Subcutaneous abdominal adipose tissue (tissue), 5 donors: ENCODE measurements at regions not wholly inside any gene's neighbourhood (a gene's known extent, or its start where the extent isn't known, plus 50 kb on each side); places are given as distances from the start of the nearest gene placed in this dataset.
"Not testable (repeated sequence)": the region's sequence is repeated elsewhere in the genome, so short reads cannot be mapped to it uniquely, and the experiment has no call there.

Experiments
- H3K27ac ChIP-seq: one replicate; pipeline ENCODE4 v1.7.0; 2013; ENCODE audit warnings: low read depth, mild to moderate bottlenecking, inconsistent platforms, low read length, moderate library complexity
- H3K27me3 ChIP-seq, 5 donors: one replicate each; pipeline ENCODE4 v1.7.0; 2013; ENCODE audit warnings: low read length in 5 of 5, inconsistent platforms in 1 of 5; ENCODE audit not compliant: control insufficient read depth in 5 of 5, insufficient read depth in 4 of 5
- H3K36me3 ChIP-seq, 5 donors: one replicate each; pipeline ENCODE4 v1.7.0; 2013; ENCODE audit warnings: low read length in 5 of 5; ENCODE audit not compliant: control insufficient read depth in 5 of 5, insufficient read depth in 5 of 5
- H3K4me1 ChIP-seq, 5 donors: one replicate each; pipeline ENCODE4 v1.7.0; 2013; ENCODE audit warnings: low read length in 5 of 5, mild to moderate bottlenecking in 3 of 5, moderate library complexity in 1 of 5; ENCODE audit not compliant: control insufficient read depth in 5 of 5, insufficient read depth in 5 of 5
- H3K4me3 ChIP-seq, 5 donors: one replicate each; pipeline ENCODE4 v1.7.0; 2013; ENCODE audit warnings: low read length in 5 of 5, low read depth in 1 of 5
- H3K9ac ChIP-seq, 5 donors: one replicate each; pipeline ENCODE4 v1.7.0; 2013; ENCODE audit warnings: low read length in 5 of 5, mild to moderate bottlenecking in 4 of 5, moderate library complexity in 3 of 5
- H3K9me3 ChIP-seq, 5 donors: one replicate each; pipeline ENCODE4 v1.7.0; 2013; ENCODE audit warnings: low read length in 5 of 5; ENCODE audit not compliant: control insufficient read depth in 5 of 5
- donor health status: healthy.
- donor health status: healthy.
- donor health status: healthy.
- donor health status: healthy.
- donor health status: healthy.

DNA sequence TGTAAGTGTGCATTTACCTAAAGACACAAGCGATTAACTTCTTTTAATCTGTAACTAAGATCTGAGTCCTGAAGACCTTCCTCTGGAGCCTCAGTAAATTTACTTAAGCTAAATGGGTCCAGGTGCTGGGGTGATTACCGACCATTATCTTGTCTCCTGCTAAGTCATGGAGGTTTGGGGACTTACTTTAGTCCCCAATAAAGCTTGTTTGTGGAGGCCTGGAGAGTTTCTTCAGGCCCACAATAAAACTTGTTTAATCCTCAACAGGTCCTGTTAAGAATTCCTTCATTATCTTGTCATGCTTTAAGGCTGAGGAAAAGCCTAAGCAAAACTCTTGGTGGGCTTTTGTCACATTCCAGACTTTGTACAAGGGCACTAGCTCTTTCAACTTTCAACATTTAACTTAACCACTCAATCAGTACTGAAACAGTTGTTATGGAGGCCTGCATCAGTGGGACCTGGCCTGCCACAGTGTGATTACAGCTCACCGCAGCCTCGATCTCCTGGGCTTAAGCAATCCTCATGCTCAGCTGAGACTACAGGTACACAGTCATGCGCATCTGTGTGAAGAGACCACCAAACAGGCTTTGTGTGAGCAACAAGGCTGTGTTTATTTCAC is 84.0 kb downstream of the FMO4 start:
- Histone ChIP-seq H3K4me1 (no peaks in the 10 kb centered on the region), H3K9ac (no peak overlapping the region), H3K9me3 (no peaks in the 10 kb centered on the region), H3K4me3 (no peak overlapping the region), H3K27ac (no peak overlapping the region), H3K27me3 (no peaks in the 10 kb centered on the region), H3K36me3 (no peaks in the 10 kb centered on the region)

DNA sequence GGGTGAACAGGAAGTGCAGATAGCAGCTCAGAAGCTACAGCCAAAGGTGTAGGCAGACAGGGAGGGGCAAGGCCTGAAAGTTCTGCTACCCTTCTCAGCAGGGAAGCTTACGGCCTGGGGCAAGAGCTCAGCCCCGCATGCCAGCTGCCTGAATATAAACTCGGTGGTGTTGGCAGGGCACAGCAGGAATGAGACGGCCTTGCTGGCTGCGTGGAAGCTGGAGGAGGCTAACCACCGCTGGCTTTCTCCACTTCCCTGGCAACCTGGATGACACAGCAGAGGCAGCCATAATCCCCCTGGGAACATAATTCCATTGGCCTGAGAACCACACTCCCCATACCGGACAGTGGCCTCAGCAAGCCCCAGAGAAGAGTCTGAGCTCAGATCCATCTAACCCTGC is 81.9 kb upstream of the PRRC2C start:
- Histone ChIP-seq H3K4me1 (peaks cover 0 to 6% (median 0%) of the 10 kb centered on the region in 5 donors), H3K9ac (no peak overlapping the region), H3K27me3 (no peaks in the 10 kb centered on the region), H3K9me3 (no peaks in the 10 kb centered on the region), H3K4me3 (no peak overlapping the region), H3K27ac (no peak overlapping the region), H3K36me3 (no peaks in the 10 kb centered on the region)

DNA sequence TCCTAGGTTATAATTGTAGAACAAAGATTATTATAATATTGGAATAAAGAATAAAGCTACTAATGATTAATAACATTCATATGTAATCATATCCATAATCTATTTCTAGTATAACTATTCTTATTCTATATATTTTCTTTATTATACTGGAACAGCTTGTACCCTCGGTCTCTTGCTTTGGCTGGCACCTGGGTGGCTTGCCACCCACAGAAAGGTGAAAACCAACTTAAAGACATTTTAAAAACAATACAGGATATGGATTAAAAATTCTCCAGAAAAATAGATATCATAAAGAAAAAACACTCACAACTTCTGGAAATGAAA is 80.0 kb upstream of the PRRC2C start:
- no peaks in the 10 kb centered on the region for H3K27me3 ChIP-seq
- no peaks in the 10 kb centered on the region for H3K36me3 ChIP-seq
- H3K9me3 ChIP-seq = no peaks in the 10 kb centered on the region
- no peak overlapping the region for H3K9ac ChIP-seq
- H3K4me3 ChIP-seq = no peak overlapping the region
- peaks cover 0 to 6% (median 0%) of the 10 kb centered on the region in 5 donors for H3K4me1 ChIP-seq
- no peak overlapping the region for H3K27ac ChIP-seq

DNA sequence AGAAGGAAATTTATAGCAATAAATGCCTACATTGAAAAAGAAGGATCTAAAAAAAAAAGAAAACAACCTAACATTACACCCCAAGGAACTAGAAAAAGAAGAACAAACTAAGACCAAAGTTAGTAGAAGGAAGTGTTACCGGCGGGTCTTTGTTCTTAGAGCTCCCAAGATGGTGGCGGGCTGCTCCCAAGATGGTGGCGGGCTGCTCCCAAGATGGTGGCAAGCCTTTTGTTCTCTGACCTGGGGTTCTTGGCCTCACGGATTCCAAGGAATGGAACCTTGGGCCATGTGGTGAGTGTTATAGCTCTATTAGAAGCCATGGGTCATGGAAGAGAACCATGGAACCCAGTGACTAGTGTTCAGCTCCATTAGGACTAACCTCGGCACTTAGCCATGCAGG is 71.8 kb upstream of the PRRC2C start:
- H3K27me3 ChIP-seq, H3K4me3 ChIP-seq, H3K27ac ChIP-seq, H3K4me1 ChIP-seq, H3K36me3 ChIP-seq, H3K9me3 ChIP-seq, H3K9ac ChIP-seq: not testable (repeated sequence)

DNA sequence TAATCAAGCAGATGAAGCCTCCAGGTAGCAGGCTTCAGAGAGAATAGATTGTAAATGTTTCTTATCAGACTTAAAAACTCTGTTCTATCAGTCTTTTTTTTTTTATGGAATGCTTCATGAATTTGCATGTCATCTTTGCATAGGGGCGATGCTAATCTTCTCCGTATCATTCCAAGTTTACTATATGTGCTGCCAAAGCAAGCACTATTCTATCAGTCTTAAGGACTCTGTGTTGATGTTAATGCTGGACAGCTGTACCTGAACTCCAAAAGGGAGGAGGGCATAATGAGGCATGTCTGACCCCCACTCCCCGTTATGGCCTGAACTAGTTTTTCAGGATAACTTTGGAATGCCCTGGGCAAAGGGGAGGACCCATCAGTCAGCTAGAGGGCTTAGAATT is 66.8 kb upstream of the PRRC2C start:
- H3K27ac ChIP-seq = no peak overlapping the region
- no peak overlapping the region for H3K4me3 ChIP-seq
- peaks cover 0 to 18% (median 0%) of the 10 kb centered on the region in 5 donors for H3K4me1 ChIP-seq
- H3K36me3 ChIP-seq = no peaks in the 10 kb centered on the region
- no peaks in the 10 kb centered on the region for H3K27me3 ChIP-seq
- H3K9ac ChIP-seq = no peak overlapping the region
- H3K9me3 ChIP-seq = peaks cover 0 to 3% (median 0%) of the 10 kb centered on the region in 5 donors

DNA sequence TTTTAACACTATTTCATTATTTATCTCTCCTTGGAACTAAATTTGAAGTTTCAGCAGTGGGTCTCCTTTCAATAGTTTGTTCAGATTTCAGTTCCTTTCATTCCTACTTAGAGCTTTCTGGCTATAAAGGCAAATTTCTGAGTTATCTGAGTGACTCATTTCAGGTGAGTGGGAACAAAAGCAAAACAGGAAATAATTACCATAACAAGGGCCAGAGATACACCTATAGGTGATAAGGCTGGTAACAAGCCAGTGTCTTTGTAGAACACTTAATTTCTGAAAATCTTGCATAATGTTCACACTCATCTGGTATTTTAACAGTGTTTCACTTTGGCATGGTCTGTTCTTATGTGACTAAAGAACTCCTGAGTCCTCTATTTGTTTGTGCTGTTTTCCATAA is 64.5 kb upstream of the PRRC2C start:
- no peak overlapping the region for H3K9ac ChIP-seq
- H3K4me3 ChIP-seq = no peak overlapping the region
- no peaks in the 10 kb centered on the region for H3K27me3 ChIP-seq
- no peaks in the 10 kb centered on the region for H3K36me3 ChIP-seq
- H3K27ac ChIP-seq = peak overlapping the region; percentile 18
- peaks cover 0 to 18% (median 0%) of the 10 kb centered on the region in 5 donors for H3K4me1 ChIP-seq
- H3K9me3 ChIP-seq = peaks cover 0 to 3% (median 0%) of the 10 kb centered on the region in 5 donors

DNA sequence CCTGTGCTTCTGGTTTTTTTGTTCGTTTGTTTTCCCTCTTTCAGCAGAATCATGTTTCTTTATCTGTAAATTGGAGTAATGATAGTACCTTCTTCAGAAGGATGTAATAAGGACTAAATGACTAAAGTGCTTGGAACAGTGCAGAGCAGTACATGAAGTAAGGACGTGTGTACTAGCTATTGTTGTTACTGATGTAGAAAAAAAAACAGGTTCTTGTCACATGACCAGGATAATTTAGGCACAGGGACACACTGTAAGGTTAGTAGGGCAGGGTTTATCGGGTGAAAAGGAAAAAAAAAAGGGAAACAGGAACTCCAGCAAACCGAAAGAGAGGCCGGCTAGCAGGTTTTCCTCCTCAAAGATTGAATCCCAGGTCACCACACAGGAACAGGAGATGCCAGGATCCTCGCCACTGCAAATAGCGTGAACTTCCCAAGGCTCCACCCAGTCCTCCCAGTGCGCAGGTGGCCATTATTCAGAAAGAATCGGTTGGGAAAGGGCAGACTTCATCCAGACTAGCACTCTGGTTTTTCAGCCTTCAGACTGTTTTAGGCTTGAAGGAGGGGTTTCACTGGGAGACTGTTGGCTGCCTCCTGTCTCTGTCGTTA is 63.8 kb upstream of the PRRC2C start:
- H3K27ac ChIP-seq = peak overlapping the region; percentile 14
- H3K9me3 ChIP-seq = peaks cover 0 to 3% (median 0%) of the 10 kb centered on the region in 5 donors
- H3K27me3 ChIP-seq = no peaks in the 10 kb centered on the region
- peak overlapping the region in 3 of 5 donors; percentile 30 to 38 (median 33) for H3K4me3 ChIP-seq
- no peak overlapping the region for H3K9ac ChIP-seq
- peaks cover 0 to 18% (median 0%) of the 10 kb centered on the region in 5 donors for H3K4me1 ChIP-seq
- H3K36me3 ChIP-seq = no peaks in the 10 kb centered on the region

DNA sequence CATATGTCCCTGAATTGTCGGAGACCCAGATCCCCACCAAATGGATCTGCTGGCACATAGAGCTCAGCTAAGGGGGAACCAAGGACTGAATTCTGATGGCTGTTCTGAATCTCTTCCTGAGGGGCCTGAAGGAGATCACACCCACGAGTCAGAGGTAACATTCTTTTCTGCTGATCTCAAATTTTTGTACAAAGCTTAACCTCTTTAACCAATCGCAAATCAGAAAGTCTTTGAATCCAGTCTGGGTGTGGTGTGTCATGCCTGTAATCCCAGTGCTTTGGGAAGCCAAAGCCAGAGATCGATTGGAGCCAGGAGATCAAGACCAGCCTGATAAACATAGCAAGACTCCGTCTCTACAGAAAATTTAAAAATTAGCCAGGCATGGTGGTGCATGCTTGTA is 62.8 kb upstream of the PRRC2C start:
- H3K27ac ChIP-seq = no peak overlapping the region
- H3K9me3 ChIP-seq = no peaks in the 10 kb centered on the region
- H3K9ac ChIP-seq = no peak overlapping the region
- no peaks in the 10 kb centered on the region for H3K36me3 ChIP-seq
- H3K27me3 ChIP-seq = no peaks in the 10 kb centered on the region
- no peak overlapping the region for H3K4me3 ChIP-seq
- H3K4me1 ChIP-seq = peaks cover 0 to 19% (median 0%) of the 10 kb centered on the region in 5 donors

DNA sequence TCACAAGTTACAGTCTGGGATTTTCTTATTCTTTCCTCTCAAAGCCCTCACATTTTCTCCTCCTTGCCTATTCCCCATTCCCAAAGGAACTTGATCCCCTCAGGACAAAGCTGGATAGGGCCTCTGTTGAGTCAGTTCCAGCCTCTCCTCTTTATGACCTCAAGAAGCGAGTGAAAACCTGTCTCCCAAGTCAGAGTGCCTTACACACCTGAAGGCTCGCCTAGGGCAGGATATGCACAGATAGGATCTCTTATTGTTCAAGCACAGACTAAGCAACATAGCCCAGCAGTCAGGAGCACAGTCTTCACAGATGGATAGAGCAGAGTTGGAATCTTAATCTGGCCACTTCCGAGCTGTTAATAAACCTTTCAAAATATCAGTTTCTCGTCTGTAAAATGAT is 60.8 kb upstream of the PRRC2C start:
- peaks cover 0 to 31% (median 0%) of the 10 kb centered on the region in 5 donors for H3K4me1 ChIP-seq
- no peaks in the 10 kb centered on the region for H3K36me3 ChIP-seq
- no peak overlapping the region for H3K4me3 ChIP-seq
- peaks cover 0 to 7% (median 0%) of the 10 kb centered on the region in 5 donors for H3K9me3 ChIP-seq
- no peak overlapping the region for H3K27ac ChIP-seq
- no peak overlapping the region for H3K9ac ChIP-seq
- no peaks in the 10 kb centered on the region for H3K27me3 ChIP-seq

DNA sequence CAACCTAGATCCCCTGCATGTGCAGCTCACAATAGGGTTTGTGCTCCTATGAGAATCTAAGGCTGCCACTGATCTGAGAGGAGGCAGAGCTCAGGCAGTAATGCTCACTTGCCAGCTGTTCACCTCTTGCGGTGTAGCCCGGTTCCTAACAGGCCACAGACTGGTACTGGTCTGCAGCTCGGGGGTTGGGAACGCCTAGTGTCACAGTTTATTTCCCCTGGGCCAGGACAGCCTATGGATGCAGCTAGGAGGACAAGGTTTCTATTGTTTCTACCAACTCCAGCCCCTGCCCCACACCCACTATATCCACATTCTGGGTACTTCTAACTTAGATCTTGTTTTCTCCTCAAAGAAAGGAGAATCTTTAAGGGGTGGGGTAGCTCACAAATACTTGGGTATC is 58.7 kb upstream of the PRRC2C start:
- H3K36me3 ChIP-seq = no peaks in the 10 kb centered on the region
- no peak overlapping the region for H3K9ac ChIP-seq
- peaks cover 0 to 8% (median 0%) of the 10 kb centered on the region in 5 donors for H3K9me3 ChIP-seq
- no peaks in the 10 kb centered on the region for H3K27me3 ChIP-seq
- H3K4me1 ChIP-seq = peaks cover 0 to 17% (median 0%) of the 10 kb centered on the region in 5 donors
- no peak overlapping the region for H3K27ac ChIP-seq
- H3K4me3 ChIP-seq = no peak overlapping the region
